ENCODE measurements at regions not wholly inside any gene's neighbourhood (a gene's known extent, or its start where the extent isn't known, plus 50 kb on each side); places are given as distances from the start of the nearest gene placed in this dataset.
A peak's percentile ranks its signal among the peaks of the same experiment; 100 is the strongest.

GRCh38 chr4:38582445-38582844, 81.6 kb upstream of the KLF3 start:
- intact Hi-C loops (cut with micrococcal nuclease): loop anchor here (5.0 kb wide), 1 partner anchor 60 kb away; no protein-coding TSS in a partner anchor
- peak overlapping the region in 2 of 7 donors; percentile 58 to 63 for H3K27ac Mint-ChIP-seq
- CTCF ChIA-PET (ENCODE audit: partially characterized antibody): interaction anchor here (3.8 kb wide), 1 partner anchor 93 kb away, joined by 17 read pairs; no protein-coding TSS in a partner anchor

GRCh38 chr4:38582889-38583470, 81.0 kb upstream of the KLF3 start:
- peaks cover 0 to 2% (median 0%) of the 10 kb centered on the region in 8 donors for H3K9me3 Mint-ChIP-seq
- POLR2A ChIA-PET (ENCODE audit: partially characterized antibody): interaction anchor here (0.6 to 2.2 kb wide), 5 partner anchors 17 to 90 kb away, joined by 3 to 8 read pairs (median 3); no protein-coding TSS in a partner anchor
- peaks cover 11 to 44% (median 26%) of the 10 kb centered on the region in 4 donors for H3K4me1 Mint-ChIP-seq
- peak overlapping the region in 7 of 8 donors; percentile 6 to 73 (median 43) for H3K4me3 Mint-ChIP-seq
- peak overlapping the region; percentile 1 to 94 (median 81) for H3K27ac Mint-ChIP-seq
- no peaks in the 10 kb centered on the region for H3K9me3 ChIP-seq (ENCODE audit: control insufficient read depth in 1 of 2, low read length in 2 of 2)
- no peaks in the 10 kb centered on the region for H3K27me3 Mint-ChIP-seq
- H3K4me3 ChIP-seq (ENCODE audit: low read length in 2 of 2): no peak overlapping the region
- H3K4me1 ChIP-seq (ENCODE audit: insufficient read depth, low read length): peaks cover 21% of the 10 kb centered on the region
- intact Hi-C loops (cut with micrococcal nuclease): loop anchor here (5.0 kb wide), 1 partner anchor 61 kb away; no protein-coding TSS in a partner anchor
- no peaks in the 10 kb centered on the region for H3K36me3 Mint-ChIP-seq
- DNase-seq: peak; percentile 23 to 50 (median 35)
- no peaks in the 10 kb centered on the region for H3K27me3 ChIP-seq (ENCODE audit: insufficient read depth, low read length)
- CTCF ChIA-PET (ENCODE audit: partially characterized antibody): interaction anchor here (1.0 to 3.8 kb wide), 2 partner anchors 29 to 93 kb away, joined by 3 to 17 read pairs; no protein-coding TSS in a partner anchor
- no peak overlapping the region for H3K27ac ChIP-seq (ENCODE audit: low read depth, low read length)
- no peaks in the 10 kb centered on the region for H3K36me3 ChIP-seq (ENCODE audit: insufficient read depth, low read length)

More at GRCh38 chr4:38582445-38582844, 81.6 kb upstream of the KLF3 start:
- DNase-seq: no peak
- Mint-ChIP-seq H3K27me3 (no peaks in the 10 kb centered on the region), H3K4me3 (no peak overlapping the region), H3K9me3 (peaks cover 0 to 2% (median 0%) of the 10 kb centered on the region in 8 donors), H3K36me3 (no peaks in the 10 kb centered on the region), H3K4me1 (peaks cover 11 to 44% (median 26%) of the 10 kb centered on the region in 4 donors)
- POLR2A ChIA-PET (ENCODE audit: partially characterized antibody): interaction anchor here (0.6 to 2.2 kb wide), 6 partner anchors 53 to 90 kb away, joined by 3 to 8 read pairs (median 3); no protein-coding TSS in a partner anchor
- no peaks in the 10 kb centered on the region for H3K36me3 ChIP-seq (ENCODE audit: insufficient read depth, low read length)
- H3K4me1 ChIP-seq (ENCODE audit: insufficient read depth, low read length): peaks cover 21% of the 10 kb centered on the region
- no peak overlapping the region for H3K27ac ChIP-seq (ENCODE audit: low read depth, low read length)
- H3K9me3 ChIP-seq (ENCODE audit: control insufficient read depth in 1 of 2, low read length in 2 of 2): no peaks in the 10 kb centered on the region
- H3K4me3 ChIP-seq (ENCODE audit: low read length in 2 of 2): no peak overlapping the region
- H3K27me3 ChIP-seq (ENCODE audit: insufficient read depth, low read length): no peaks in the 10 kb centered on the region

- peaks cover 21% of the 10 kb centered on the region for H3K4me1 ChIP-seq (ENCODE audit: insufficient read depth, low read length)
- H3K36me3 ChIP-seq (ENCODE audit: insufficient read depth, low read length): no peaks in the 10 kb centered on the region
- H3K27ac ChIP-seq (ENCODE audit: low read depth, low read length): no peak overlapping the region
- intact Hi-C loops (cut with micrococcal nuclease): no loop called here
- Mint-ChIP-seq H3K27ac (peak overlapping the region in 1 of 7 donors; percentile 9), H3K4me1 (peaks cover 11 to 42% (median 26%) of the 10 kb centered on the region in 4 donors), H3K27me3 (no peaks in the 10 kb centered on the region), H3K9me3 (peaks cover 0 to 5% (median under 1%) of the 10 kb centered on the region in 8 donors), H3K36me3 (peaks cover 0 to 1% of the 10 kb centered on the region in 2 donors), H3K4me3 (peak overlapping the region in 1 of 8 donors; percentile 13)
- ChIA-PET CTCF (ENCODE audit: partially characterized antibody) (interaction anchor here (1.1 kb wide), 1 partner anchor 76 kb away, joined by 3 read pairs; no protein-coding TSS in a partner anchor), POLR2A (ENCODE audit: partially characterized antibody) (no interaction called here)
- DNase-seq: no peak
- H3K9me3 ChIP-seq (ENCODE audit: control insufficient read depth in 1 of 2, low read length in 2 of 2): peaks cover 0 to under 1% of the 10 kb centered on the region in 2 donors
- no peaks in the 10 kb centered on the region for H3K27me3 ChIP-seq (ENCODE audit: insufficient read depth, low read length)
- no peak overlapping the region for H3K4me3 ChIP-seq (ENCODE audit: low read length in 2 of 2)
Observed at GRCh38 chr4:38585871-38586270, 78.1 kb upstream of the KLF3 start.

GRCh38 chr4:38587106-38587505, 76.9 kb upstream of the KLF3 start:
- no peak for DNase-seq
- Mint-ChIP-seq H3K27ac (no peak overlapping the region), H3K36me3 (peaks cover 0 to 1% of the 10 kb centered on the region in 2 donors), H3K9me3 (peaks cover 0 to 7% (median under 1%) of the 10 kb centered on the region in 8 donors), H3K27me3 (no peaks in the 10 kb centered on the region), H3K4me1 (peaks cover 9 to 31% (median 22%) of the 10 kb centered on the region in 4 donors), H3K4me3 (no peak overlapping the region)
- Histone ChIP-seq H3K9me3 (ENCODE audit: control insufficient read depth in 1 of 2, low read length in 2 of 2) (peaks cover 0 to 4% of the 10 kb centered on the region in 2 donors), H3K4me3 (ENCODE audit: low read length in 2 of 2) (no peak overlapping the region), H3K4me1 (ENCODE audit: insufficient read depth, low read length) (peaks cover 21% of the 10 kb centered on the region), H3K27me3 (ENCODE audit: insufficient read depth, low read length) (no peaks in the 10 kb centered on the region), H3K36me3 (ENCODE audit: insufficient read depth, low read length) (no peaks in the 10 kb centered on the region), H3K27ac (ENCODE audit: low read depth, low read length) (no peak overlapping the region)
- intact Hi-C loops (cut with micrococcal nuclease): no loop called here
- CTCF ChIA-PET (ENCODE audit: partially characterized antibody): interaction anchor here (0.9 kb wide), 1 partner anchor 11 kb away, joined by 3 read pairs; no protein-coding TSS in a partner anchor
- POLR2A ChIA-PET (ENCODE audit: partially characterized antibody): no interaction called here

- H3K27me3 ChIP-seq (ENCODE audit: insufficient read depth, low read length): no peaks in the 10 kb centered on the region
- no peaks in the 10 kb centered on the region for H3K36me3 ChIP-seq (ENCODE audit: insufficient read depth, low read length)
- DNase-seq: no peak
- peaks cover 0 to 4% of the 10 kb centered on the region in 2 donors for H3K9me3 ChIP-seq (ENCODE audit: control insufficient read depth in 1 of 2, low read length in 2 of 2)
- intact Hi-C loops (cut with micrococcal nuclease): no loop called here
- Mint-ChIP-seq H3K27ac (no peak overlapping the region), H3K36me3 (peaks cover 0 to 1% of the 10 kb centered on the region in 2 donors), H3K9me3 (peaks cover 0 to 7% (median 0%) of the 10 kb centered on the region in 8 donors), H3K27me3 (no peaks in the 10 kb centered on the region), H3K4me1 (peaks cover 2 to 8% (median 5%) of the 10 kb centered on the region in 4 donors), H3K4me3 (no peak overlapping the region)
- POLR2A ChIA-PET (ENCODE audit: partially characterized antibody): no interaction called here
- no peaks in the 10 kb centered on the region for H3K4me1 ChIP-seq (ENCODE audit: insufficient read depth, low read length)
- H3K27ac ChIP-seq (ENCODE audit: low read depth, low read length): no peak overlapping the region
- no peak overlapping the region for H3K4me3 ChIP-seq (ENCODE audit: low read length in 2 of 2)
- CTCF ChIA-PET (ENCODE audit: partially characterized antibody): interaction anchor here (1.0 to 1.8 kb wide), 3 partner anchors 13 to 270 kb away, joined by 3 to 4 read pairs (median 3); no protein-coding TSS in a partner anchor
Observed at GRCh38 chr4:38590046-38590445, 74.0 kb upstream of the KLF3 start.

GRCh38 chr4:38591617-38592337, 72.2 kb upstream of the KLF3 start:
- ChIA-PET POLR2A (ENCODE audit: partially characterized antibody) (no interaction called here), CTCF (ENCODE audit: partially characterized antibody) (no interaction called here)
- Histone ChIP-seq H3K4me3 (ENCODE audit: low read length in 2 of 2) (no peak overlapping the region), H3K27ac (ENCODE audit: low read depth, low read length) (no peak overlapping the region), H3K4me1 (ENCODE audit: insufficient read depth, low read length) (no peaks in the 10 kb centered on the region), H3K9me3 (ENCODE audit: control insufficient read depth in 1 of 2, low read length in 2 of 2) (peaks cover 0 to 4% of the 10 kb centered on the region in 2 donors), H3K36me3 (ENCODE audit: insufficient read depth, low read length) (no peaks in the 10 kb centered on the region), H3K27me3 (ENCODE audit: insufficient read depth, low read length) (no peaks in the 10 kb centered on the region)
- no peaks in the 10 kb centered on the region for H3K27me3 Mint-ChIP-seq
- intact Hi-C loops (cut with micrococcal nuclease): no loop called here
- DNase-seq: no peak
- no peak overlapping the region for H3K4me3 Mint-ChIP-seq
- H3K36me3 Mint-ChIP-seq: peaks cover 0 to 1% of the 10 kb centered on the region in 2 donors
- H3K4me1 Mint-ChIP-seq: no peaks in the 10 kb centered on the region
- H3K27ac Mint-ChIP-seq: peak overlapping the region in 1 of 7 donors; percentile 31
- H3K9me3 Mint-ChIP-seq: peaks cover 0 to 7% (median 0%) of the 10 kb centered on the region in 8 donors

GRCh38 chr4:38598489-38598888, 65.5 kb upstream of the KLF3 start:
- no peak overlapping the region for H3K27ac ChIP-seq (ENCODE audit: low read depth, low read length)
- ChIA-PET POLR2A (ENCODE audit: partially characterized antibody) (no interaction called here), CTCF (ENCODE audit: partially characterized antibody) (no interaction called here)
- no peaks in the 10 kb centered on the region for H3K36me3 ChIP-seq (ENCODE audit: insufficient read depth, low read length)
- no peak for DNase-seq
- intact Hi-C loops (cut with micrococcal nuclease): no loop called here
- H3K4me1 ChIP-seq (ENCODE audit: insufficient read depth, low read length): no peaks in the 10 kb centered on the region
- H3K27me3 ChIP-seq (ENCODE audit: insufficient read depth, low read length): no peaks in the 10 kb centered on the region
- Mint-ChIP-seq H3K27me3 (no peaks in the 10 kb centered on the region), H3K4me3 (no peak overlapping the region), H3K9me3 (no peaks in the 10 kb centered on the region), H3K27ac (no peak overlapping the region), H3K4me1 (peaks cover 0 to 4% (median 2%) of the 10 kb centered on the region in 4 donors), H3K36me3 (no peaks in the 10 kb centered on the region)
- no peaks in the 10 kb centered on the region for H3K9me3 ChIP-seq (ENCODE audit: control insufficient read depth in 1 of 2, low read length in 2 of 2)
- no peak overlapping the region for H3K4me3 ChIP-seq (ENCODE audit: low read length in 2 of 2)

Measured in CD4-positive, alpha-beta memory T cell (primary cell).